AG04449 (cell line): ENCODE measurements at regions not wholly inside any gene's neighbourhood (a gene's known extent, or its start where the extent isn't known, plus 50 kb on each side); places are given as distances from the start of the nearest gene placed in this dataset.

Source experiments
- CTCF ChIA-PET: fragments of 350-600 bp; formaldehyde crosslinking; extraction: SDS; loops from one replicate; lab custom pipeline; 2021; ENCODE audit warnings: antibody characterized with exemption; lab: Yijun Ruan, JAX
- POLR2A ChIA-PET: fragments of 400-600, 350-600 bp; formaldehyde crosslinking; extraction: SDS; loops from one replicate; lab custom pipeline; 2020; ENCODE audit warnings: antibody characterized with exemption, inconsistent platforms; lab: Yijun Ruan, JAX
- DNase-seq: peaks from one replicate; pipeline ENCODE4 v3.0.0-alpha.2; 2010; ENCODE audit warnings: low read depth, low spot score
- H3K4me3 ChIP-seq: 2 replicates; pipeline ENCODE4 v1.5.1; 2011; ENCODE audit warnings: low read depth, mild to moderate bottlenecking, control low read depth, low read length
- CTCF ChIP-seq: IDR thresholded peaks from one replicate; pipeline ENCODE4 v1.5.1; 2011; ENCODE audit warnings: mild to moderate bottlenecking, moderate library complexity, low read length, control low read depth, inconsistent platforms; ENCODE audit not compliant: insufficient read depth; ENCODE audit errors: missing control alignments

GRCh38 chr7:355568-355967 is 65.6 kb downstream of the FOXL3 start:
- no peak for DNase-seq
- CTCF ChIA-PET = no interaction called here
- no peak overlapping the region for H3K4me3 ChIP-seq
- TF ChIP-seq CTCF = no peak
- POLR2A ChIA-PET = no interaction called here

GRCh38 chr7:356087-356486 is 66.1 kb downstream of the FOXL3 start:
- CTCF ChIA-PET = no interaction called here

GRCh38 chr7:356691-357462 is 66.9 kb downstream of the FOXL3 start:
- TF ChIP-seq CTCF = no peak
- POLR2A ChIA-PET = no interaction called here
- DNase-seq = no peak
- H3K4me3 ChIP-seq = no peak overlapping the region
- CTCF ChIA-PET = no interaction called here

More at GRCh38 chr7:356087-356486, 66.1 kb downstream of the FOXL3 start:
- TF ChIP-seq CTCF = no peak
- no peak for DNase-seq
- POLR2A ChIA-PET = no interaction called here
- H3K4me3 ChIP-seq = no peak overlapping the region

- ChIA-PET CTCF (no interaction called here), POLR2A (no interaction called here)
- H3K4me3 ChIP-seq = no peak overlapping the region
- DNase-seq = no peak
- no peak for TF ChIP-seq CTCF
These were observed 67.7 kb downstream of the FOXL3 start for GRCh38 chr7:357531-358209.

- no peak for TF ChIP-seq CTCF
- DNase-seq = no peak
- H3K4me3 ChIP-seq = no peak overlapping the region
- POLR2A ChIA-PET = no interaction called here
- CTCF ChIA-PET = interaction anchor here (1.5 kb wide), 1 partner anchor 36 kb away, joined by 3 read pairs; no protein-coding TSS in a partner anchor
These were observed 68.4 kb downstream of the FOXL3 start for GRCh38 chr7:358352-358751.

- ChIA-PET POLR2A (no interaction called here), CTCF (interaction anchor here (1.5 kb wide), 1 partner anchor 37 kb away, joined by 3 read pairs; no protein-coding TSS in a partner anchor)
- no peak for DNase-seq
- H3K4me3 ChIP-seq = no peak overlapping the region
- no peak for TF ChIP-seq CTCF
These were observed 69.3 kb downstream of the FOXL3 start for GRCh38 chr7:359226-359765.
